Osteoblast (primary cell): ENCODE measurements at regions not wholly inside any gene's neighbourhood (a gene's known extent, or its start where the extent isn't known, plus 50 kb on each side); places are given as distances from the start of the nearest gene placed in this dataset.

Experiments
- DNase-seq: peaks from one replicate; pipeline ENCODE4 v3.0.0; 2011; ENCODE audit warnings: low spot score, mixed read lengths; ENCODE audit not compliant: insufficient read length; ENCODE audit errors: missing footprints
- H2AFZ ChIP-seq: 2 replicates; pipeline ENCODE4 v1.6.0; 2011; ENCODE audit warnings: mild to moderate bottlenecking, low read length
- H3K27ac ChIP-seq: 2 replicates; pipeline ENCODE4 v1.5.1; 2011; ENCODE audit warnings: mild to moderate bottlenecking, low read depth, low read length, moderate library complexity
- H3K27me3 ChIP-seq: 2 replicates; pipeline ENCODE4 v1.6.0; 2012; ENCODE audit warnings: mild to moderate bottlenecking, control low read depth, inconsistent platforms, low read length, moderate library complexity; ENCODE audit not compliant: insufficient read depth
- H3K36me3 ChIP-seq: 2 replicates; pipeline ENCODE4 v1.5.1; 2011; ENCODE audit warnings: mild to moderate bottlenecking, low read length, control low read depth, moderate library complexity; ENCODE audit not compliant: insufficient read depth
- H3K4me1 ChIP-seq: 2 replicates; pipeline ENCODE4 v1.5.1; 2011; ENCODE audit warnings: mild to moderate bottlenecking, low read length, control low read depth, moderate library complexity; ENCODE audit not compliant: insufficient read depth
- H3K4me2 ChIP-seq: 2 replicates; pipeline ENCODE4 v1.6.0; 2011; ENCODE audit warnings: mild to moderate bottlenecking, low read length; ENCODE audit not compliant: insufficient read depth
- H3K4me3 ChIP-seq: fragments of 200-600 bp; sonication (generic); 3 replicates; pipeline ENCODE4 v1.5.1; 2012; ENCODE audit warnings: mild to moderate bottlenecking, low read length, inconsistent platforms; ENCODE audit not compliant: insufficient read depth
- H3K79me2 ChIP-seq: 2 replicates; pipeline ENCODE4 v1.6.0; 2012; ENCODE audit warnings: mild to moderate bottlenecking, low read length, control low read depth, inconsistent platforms; ENCODE audit not compliant: insufficient read depth
- H3K9me3 ChIP-seq: 2 replicates; pipeline ENCODE4 v1.5.1; 2011; ENCODE audit warnings: low read depth, low read length, control low read depth
- H4K20me1 ChIP-seq: 2 replicates; pipeline ENCODE4 v1.6.0; 2012; ENCODE audit warnings: mild to moderate bottlenecking, low read length, control low read depth; ENCODE audit not compliant: insufficient read depth
- TF ChIP-seq, protein P1 (sequence below): IDR thresholded peaks from 2 replicates; pipeline ENCODE4 v1.5.1; 2011; ENCODE audit warnings: mild to moderate bottlenecking, low read depth, low read length, moderate library complexity; ENCODE audit errors: extremely low read depth

DNA sequence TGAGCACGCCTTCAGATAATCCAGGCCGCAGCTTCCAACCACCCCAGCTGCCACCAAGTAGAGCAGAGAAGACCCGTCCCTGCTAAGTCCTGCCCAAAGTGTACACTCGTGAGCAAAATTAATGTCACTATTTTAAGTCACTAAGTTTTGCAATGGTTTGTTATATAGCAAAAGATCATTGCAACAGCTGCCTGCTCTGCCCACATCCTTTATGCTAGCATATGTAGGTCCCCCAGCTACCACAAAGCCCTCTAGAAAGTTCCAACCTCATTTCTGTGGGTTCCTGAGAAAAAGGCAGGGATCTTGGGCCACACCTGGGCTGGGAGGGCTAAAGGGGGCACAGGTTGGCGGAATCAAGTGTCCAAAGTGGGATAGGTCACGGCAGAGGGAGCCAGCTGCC lies 346.9 kb downstream of the BCOR start:
- no peaks in the 10 kb centered on the region for H3K36me3 ChIP-seq
- no peaks in the 10 kb centered on the region for H4K20me1 ChIP-seq
- H3K4me1 ChIP-seq = peaks cover 5% of the 10 kb centered on the region
- H3K9me3 ChIP-seq = no peaks in the 10 kb centered on the region
- H2AFZ ChIP-seq = no peak overlapping the region
- H3K4me3 ChIP-seq = no peak overlapping the region
- TF ChIP-seq, protein P1, sequence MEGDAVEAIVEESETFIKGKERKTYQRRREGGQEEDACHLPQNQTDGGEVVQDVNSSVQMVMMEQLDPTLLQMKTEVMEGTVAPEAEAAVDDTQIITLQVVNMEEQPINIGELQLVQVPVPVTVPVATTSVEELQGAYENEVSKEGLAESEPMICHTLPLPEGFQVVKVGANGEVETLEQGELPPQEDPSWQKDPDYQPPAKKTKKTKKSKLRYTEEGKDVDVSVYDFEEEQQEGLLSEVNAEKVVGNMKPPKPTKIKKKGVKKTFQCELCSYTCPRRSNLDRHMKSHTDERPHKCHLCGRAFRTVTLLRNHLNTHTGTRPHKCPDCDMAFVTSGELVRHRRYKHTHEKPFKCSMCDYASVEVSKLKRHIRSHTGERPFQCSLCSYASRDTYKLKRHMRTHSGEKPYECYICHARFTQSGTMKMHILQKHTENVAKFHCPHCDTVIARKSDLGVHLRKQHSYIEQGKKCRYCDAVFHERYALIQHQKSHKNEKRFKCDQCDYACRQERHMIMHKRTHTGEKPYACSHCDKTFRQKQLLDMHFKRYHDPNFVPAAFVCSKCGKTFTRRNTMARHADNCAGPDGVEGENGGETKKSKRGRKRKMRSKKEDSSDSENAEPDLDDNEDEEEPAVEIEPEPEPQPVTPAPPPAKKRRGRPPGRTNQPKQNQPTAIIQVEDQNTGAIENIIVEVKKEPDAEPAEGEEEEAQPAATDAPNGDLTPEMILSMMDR = no peak
- no peaks in the 10 kb centered on the region for H3K79me2 ChIP-seq
- no peak for DNase-seq
- H3K27me3 ChIP-seq = peaks cover 5% of the 10 kb centered on the region
- no peak overlapping the region for H3K4me2 ChIP-seq
- H3K27ac ChIP-seq = no peak overlapping the region

DNA sequence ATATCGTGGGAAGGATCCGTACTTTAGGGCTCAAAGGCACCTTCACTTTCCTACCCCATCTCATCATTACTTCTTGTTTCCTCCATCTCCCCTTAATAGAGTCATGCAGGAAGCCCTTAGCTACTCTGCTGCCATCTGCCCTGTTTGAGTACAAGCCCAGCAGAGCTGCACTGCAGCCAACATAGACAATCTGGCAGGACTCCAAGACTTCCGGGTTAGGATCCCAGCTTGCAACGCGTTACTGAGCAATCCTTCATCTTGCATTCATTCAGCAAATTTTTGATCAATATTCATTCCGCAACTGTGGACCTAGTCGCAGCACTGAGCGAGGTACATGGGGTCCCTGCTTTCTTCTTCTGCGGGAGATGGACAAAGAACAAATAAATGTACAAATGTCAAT lies 344.9 kb downstream of the BCOR start:
- H3K79me2 ChIP-seq = no peaks in the 10 kb centered on the region
- TF ChIP-seq, protein P1 = no peak
- no peak overlapping the region for H3K4me2 ChIP-seq
- no peaks in the 10 kb centered on the region for H3K27me3 ChIP-seq
- no peaks in the 10 kb centered on the region for H3K36me3 ChIP-seq
- DNase-seq = no peak
- H4K20me1 ChIP-seq = no peaks in the 10 kb centered on the region
- H2AFZ ChIP-seq = no peak overlapping the region
- no peak overlapping the region for H3K4me3 ChIP-seq
- no peaks in the 10 kb centered on the region for H3K9me3 ChIP-seq
- peaks cover 19% of the 10 kb centered on the region for H3K4me1 ChIP-seq
- H3K27ac ChIP-seq = no peak overlapping the region

DNA sequence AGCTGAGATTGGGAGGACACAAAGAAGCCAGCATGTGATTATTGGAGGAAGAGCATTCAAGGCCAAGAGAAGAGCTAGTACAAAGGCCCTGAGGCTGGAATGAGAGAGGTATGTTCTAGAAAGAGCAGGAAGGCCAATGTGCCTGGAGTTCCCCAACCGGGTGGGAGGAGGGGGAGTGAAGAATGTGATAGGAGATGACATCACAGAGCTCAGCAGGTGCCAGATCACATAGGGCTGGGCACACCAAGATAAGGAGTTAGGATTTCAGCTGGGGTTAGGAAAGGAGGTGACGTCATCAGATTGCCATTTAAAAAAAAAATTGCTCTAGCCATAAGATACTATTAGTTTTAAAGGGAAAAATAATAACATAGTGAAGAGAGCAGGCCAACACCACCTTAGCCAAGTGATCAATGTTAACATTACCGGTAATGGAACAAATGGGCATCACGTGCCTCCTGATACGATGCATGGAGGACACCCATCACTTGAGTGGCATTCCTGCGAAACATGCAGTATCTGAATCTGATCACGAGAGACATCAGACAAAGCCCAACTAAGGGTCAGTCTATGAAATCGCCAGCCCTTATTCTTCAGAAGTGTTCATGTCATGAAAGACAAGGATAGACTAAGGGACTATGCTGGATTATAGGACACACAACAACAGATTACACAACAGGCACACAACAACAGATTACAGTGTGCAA lies 344.3 kb downstream of the BCOR start:
- Histone ChIP-seq H3K27me3 (peaks cover 3% of the 10 kb centered on the region), H3K4me1 (peaks cover 21% of the 10 kb centered on the region), H2AFZ (no peak overlapping the region), H3K36me3 (no peaks in the 10 kb centered on the region), H3K9me3 (no peaks in the 10 kb centered on the region), H3K79me2 (no peaks in the 10 kb centered on the region), H4K20me1 (no peaks in the 10 kb centered on the region), H3K4me3 (no peak overlapping the region), H3K4me2 (no peak overlapping the region), H3K27ac (no peak overlapping the region)
- TF ChIP-seq, protein P1 = no peak
- DNase-seq = no peak

DNA sequence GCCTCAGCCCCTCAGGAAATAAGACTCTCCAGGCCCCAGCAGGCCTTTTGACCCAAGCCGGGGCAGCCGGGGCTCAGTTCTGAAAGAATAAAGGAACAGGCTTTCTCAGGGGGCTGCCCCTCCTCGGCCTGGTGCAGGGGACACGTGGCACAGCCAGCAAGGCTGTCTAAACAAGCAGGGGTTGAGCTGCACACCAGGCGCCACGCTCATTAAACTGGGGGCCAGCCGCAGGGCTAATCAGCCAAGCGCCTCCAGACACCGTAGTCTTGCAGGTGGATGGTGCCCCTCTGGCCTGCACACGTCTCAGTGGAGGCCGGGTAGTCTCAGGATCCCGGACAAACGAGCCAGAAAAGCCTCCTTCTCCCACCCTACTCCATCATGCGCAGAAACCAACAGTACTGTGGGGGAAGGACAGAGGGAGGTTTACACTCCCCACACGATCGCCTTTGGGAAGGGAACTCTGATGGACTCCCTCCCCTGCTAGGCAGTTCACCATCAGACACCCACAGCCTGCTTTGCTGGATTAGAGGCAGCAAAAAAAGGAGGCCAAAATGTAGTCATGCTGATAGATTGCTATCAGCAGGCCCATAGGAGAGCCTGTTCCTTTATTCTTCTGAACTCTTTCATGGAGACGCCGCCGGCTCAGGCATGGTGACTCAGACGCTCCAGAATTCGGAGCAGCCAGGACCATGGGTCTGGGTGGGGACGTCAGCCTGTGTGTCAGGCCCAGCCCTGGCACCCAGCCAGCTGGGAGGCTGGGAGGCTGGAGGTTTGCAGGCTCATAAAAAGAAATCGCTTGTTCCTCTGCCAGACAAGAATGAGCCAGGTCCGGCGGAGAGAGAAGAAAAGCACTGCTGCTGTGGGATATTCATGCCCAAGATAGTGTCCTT lies 342.4 kb downstream of the BCOR start:
- no peak overlapping the region for H3K4me3 ChIP-seq
- H3K36me3 ChIP-seq = no peaks in the 10 kb centered on the region
- peaks cover 26% of the 10 kb centered on the region for H3K4me1 ChIP-seq

More for the DNA sequence above, 342.4 kb downstream of the BCOR start:
- DNase-seq = peak; percentile 90
- H4K20me1 ChIP-seq = no peaks in the 10 kb centered on the region
- no peaks in the 10 kb centered on the region for H3K9me3 ChIP-seq
- TF ChIP-seq, protein P1 = no peak
- H3K27ac ChIP-seq = peak overlapping the region; percentile 47
- H3K4me2 ChIP-seq = no peak overlapping the region
- H3K79me2 ChIP-seq = no peaks in the 10 kb centered on the region
- H2AFZ ChIP-seq = peak overlapping the region; percentile 39
- peaks cover 3% of the 10 kb centered on the region for H3K27me3 ChIP-seq
